Bone marrow (tissue), 2 donors: ENCODE measurements at regions not wholly inside any gene's neighbourhood (a gene's known extent, or its start where the extent isn't known, plus 50 kb on each side); places are given as distances from the start of the nearest gene placed in this dataset.

Source experiments
- DNase-seq, 2 donors: peaks; one replicate each; lab custom pipeline; 2025; lab: John Stamatoyannopoulos, UW

DNA sequence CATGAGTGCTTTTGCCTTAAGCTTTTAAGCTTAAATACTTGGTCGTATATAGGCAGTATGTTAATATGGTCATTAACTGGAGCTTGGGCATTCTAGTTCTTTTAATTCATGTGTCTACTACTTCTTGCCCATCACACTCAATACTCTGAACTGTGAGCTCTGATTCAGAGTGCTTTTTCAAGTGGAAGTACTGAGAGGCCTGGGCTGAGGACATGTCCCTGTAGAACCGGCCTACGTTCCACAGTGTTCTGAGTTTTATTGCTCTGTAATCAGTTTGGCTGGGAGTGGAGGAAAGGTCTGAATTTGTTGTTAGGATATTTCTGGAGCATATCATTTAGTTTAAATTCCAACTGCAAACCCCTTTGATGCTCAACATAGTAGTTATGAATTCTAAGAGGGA, 1744.8 kb upstream of the MIR17HG start:
- no peak for DNase-seq

DNA sequence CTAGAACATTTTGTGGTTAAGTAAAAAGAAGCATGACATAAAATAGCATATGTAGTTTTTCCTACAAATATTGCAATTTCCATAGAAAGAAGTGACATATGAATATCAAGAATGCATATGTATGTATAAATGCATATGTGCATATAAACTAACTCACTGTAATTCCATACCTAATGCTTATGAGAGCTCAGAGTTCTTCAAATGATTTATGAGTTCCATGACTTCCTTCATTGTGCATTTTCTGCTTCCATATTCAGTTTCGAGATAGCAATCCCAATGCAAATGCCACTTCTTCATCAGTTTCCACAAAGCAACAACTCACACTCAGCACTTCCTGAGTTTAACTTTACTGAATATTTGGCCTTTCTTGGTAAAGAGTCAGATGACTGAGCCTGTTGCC, 1744.3 kb upstream of the MIR17HG start:
- no peak for DNase-seq

DNA sequence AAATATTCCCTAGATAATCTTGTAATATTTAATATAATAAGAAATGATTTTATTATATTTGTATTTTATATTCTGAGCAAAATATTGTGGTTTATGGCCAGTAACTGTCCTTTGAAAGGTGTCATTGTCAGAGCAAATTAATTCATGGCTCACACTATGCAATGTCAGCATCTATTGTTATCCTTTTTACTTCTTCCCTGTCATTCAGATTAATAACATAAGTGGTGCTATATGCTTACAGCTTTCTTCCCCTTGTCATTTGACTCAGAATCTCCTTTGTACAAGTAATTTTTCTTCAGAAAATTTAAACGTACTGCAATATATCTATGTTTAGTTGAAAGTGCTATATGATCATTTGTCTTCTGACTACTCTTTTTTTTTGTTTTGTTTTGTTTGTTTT, 1738.2 kb upstream of the MIR17HG start:
- no peak for DNase-seq

DNA sequence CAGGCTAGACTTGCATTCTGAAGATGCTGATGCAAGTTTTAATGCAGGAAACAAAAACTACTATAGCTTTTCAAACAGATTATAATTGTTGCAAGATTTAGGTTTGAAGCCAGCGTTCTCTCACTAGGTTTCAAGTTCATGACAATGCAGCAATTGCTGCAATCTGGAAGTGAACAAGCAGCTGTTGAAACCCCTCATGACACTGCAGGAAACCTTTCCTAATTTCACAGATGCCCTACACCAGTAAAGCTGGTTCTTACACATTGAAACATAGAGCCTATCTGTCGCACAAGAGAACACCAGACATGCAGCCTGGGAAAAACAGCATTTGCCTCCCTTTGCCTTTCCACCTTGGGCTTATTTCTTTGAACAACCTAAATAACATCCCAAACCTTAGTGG, 1737.2 kb upstream of the MIR17HG start:
- no peak for DNase-seq

DNA sequence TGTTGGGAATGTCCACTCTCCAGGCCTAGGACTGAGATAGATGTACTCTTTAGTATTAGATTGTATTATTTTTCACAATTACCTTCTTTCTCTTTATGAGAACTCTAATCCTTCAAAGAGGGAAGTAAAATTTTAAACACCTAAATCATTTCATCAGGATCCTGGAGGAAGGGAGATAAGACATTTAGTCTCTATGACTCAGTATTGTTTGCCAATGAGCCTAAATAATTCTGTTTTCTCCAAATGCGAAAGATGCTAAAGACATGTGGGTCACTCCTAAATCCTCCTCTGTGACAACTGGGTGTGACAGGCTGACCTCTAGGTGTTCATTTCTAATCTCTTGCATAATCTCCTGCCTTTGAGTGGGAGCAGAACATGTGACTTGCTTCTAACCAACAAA, 1736.6 kb upstream of the MIR17HG start:
- no peak for DNase-seq

DNA sequence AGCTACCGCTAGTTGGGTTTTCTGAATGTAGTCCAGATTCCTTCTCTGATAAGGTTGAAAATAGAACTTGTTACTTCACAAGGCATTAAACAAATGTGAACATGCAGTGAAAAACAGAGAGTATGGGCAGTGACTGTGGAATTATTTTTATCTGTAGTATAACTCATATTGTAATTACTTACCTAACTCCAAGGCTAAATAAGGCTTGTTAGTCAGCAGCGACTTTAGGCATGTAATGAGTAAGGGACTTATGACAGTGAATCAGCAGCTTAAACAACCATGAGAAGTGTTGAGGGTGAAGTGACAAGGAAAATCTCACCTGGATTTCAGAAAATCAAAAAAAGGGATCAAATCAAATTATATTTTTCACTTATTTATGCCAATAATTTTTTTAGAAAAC, 1719.5 kb upstream of the MIR17HG start:
- DNase-seq: no peak

DNA sequence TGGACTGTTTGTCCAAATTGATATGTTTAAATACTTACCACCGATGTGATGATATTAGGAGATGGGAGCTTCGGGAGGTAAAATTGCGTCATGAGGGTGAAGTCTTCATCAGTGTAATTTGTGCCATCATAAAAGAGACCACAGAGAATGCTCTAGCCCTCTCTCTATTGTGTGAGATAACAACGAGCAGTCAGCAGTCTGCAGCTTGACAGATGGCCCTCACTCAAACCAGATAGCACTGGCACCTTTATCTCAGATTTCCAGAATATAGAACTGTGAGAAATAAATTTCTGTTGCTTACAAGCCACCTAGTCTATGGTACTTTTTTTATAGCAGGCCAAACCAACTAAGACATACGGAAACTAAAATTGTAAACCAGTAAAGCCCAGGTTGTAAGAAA, 1718.9 kb upstream of the MIR17HG start:
- DNase-seq: no peak

DNA sequence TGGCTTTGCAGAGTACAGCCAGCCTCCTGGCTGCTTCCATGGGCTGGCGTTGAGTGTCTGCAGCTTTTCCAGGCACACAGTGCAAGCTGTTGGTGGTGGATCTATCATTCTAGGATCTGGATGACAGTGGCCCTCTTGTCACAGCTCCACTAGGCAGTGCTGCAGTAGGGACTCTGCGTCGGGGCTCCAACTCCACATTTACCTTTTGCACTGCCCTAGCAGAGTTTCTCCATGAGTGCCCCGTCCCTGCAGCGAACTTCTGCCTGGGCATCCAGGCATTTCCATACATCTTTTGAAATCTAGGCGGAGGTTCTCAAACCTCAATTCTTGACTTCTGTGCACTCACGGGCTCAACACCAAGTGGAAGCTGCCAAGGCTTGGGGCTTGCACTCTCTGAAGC, 1697.3 kb upstream of the MIR17HG start:
- no peak for DNase-seq

DNA sequence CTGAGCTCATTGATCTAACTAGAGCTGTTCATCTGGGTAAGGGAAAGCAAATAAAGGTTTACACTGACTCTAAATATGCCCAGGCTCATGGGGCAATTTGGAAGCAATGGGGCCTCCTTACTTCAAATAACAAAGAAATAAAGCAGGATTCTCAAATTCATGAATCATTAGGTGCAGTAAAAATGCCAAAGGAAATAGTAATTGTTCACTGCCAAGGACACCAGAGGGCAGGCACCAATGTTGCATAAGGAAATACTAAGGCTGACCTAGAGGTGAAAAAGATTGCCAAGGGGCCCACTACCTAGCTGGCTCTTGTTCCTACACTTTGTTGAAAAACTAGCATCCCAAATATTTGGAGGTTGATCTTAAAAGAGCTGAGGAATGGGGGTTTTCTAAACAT, 1686.7 kb upstream of the MIR17HG start:
- no peak for DNase-seq

DNA sequence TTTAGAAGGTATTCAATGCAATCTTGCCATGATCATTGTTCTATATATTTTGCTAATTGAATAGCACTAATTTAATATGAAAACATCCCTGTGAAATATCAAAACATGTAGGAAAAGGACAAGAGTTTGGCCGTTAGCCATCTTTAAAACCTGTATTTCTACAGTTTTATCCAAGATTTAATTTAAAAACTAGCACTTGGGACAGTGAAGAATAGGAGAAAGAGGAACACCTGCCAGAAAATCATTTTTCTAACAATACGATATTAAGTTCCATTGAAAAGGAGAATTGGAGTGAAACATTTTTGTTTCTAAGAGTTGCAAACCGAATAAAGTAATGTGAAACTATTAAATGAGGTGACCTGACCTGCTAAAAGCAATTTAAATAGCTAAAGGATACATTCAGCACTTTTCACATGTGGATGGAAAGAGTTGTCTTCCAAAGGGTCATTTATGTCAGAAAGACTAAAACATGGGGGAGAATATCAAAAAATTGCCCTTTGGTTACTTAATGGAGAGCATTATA, 1673.6 kb upstream of the MIR17HG start:
- DNase-seq: no peak

DNA sequence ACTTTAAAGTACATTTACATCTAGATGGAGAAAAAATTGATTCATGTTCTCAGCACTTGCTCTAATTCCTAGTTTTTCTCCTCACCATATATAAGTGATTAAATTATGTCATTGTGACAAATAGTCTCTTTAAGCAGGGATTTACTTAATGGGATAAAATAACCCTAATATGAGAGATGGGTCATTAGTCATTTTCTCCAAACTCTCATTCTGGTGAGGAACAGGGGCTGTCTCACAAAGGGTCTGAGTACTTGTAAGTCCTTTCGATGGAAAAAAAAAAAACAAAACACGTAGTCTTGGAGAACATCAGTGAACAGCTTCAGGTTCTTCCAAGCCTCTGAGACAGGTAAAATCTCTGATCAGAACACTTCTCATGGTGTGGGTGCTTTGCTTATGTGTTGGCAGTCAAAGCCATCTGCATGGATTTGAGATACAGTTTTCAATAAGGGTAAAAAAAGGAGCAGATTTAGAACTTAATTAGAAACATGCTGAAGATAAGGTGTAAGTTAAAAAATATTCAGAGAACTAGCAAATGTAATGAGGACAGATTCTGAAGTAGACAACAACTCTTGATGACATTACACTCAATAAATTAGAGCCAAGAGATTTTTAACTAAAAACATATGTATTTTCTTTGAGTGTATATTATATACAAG, 1668.9 kb upstream of the MIR17HG start:
- no peak for DNase-seq

DNA sequence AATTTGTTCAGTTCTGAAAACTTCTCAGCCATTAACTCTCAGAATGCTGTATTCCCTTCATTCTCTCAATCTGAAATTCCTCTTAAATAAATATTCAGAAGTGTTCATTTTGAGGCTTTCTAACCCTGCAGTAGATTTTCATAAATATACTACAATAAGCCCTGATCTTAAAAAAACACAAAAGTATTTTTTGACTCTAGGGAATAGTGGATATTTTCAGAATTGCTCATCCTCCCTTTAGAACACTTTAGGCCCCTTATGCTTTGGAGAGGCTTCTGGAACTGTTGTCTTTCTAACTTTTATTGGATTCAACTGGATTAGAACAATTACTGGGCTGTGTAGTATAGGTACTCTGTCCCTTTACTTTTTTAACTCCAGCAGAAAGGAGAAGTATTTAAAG, 1662.6 kb upstream of the MIR17HG start:
- no peak for DNase-seq

DNA sequence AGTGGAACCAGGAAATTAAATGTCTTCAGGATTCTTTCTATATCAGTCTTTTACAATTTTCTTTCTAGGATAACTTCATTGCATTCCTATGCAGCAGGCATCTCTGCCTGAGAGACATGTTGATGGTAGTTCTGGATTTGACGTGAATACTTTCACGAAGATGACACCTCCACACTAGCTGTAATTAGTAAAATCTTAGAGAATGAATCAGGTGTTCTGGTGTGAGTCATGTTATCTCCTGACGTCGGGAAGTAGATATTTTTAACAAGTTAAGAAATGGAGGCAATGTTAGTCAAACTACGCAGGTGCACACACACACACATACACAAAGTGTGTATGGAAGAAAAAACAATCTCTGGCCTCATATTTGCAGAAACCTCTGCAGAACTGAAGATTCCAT, 1661.3 kb upstream of the MIR17HG start:
- no peak for DNase-seq

DNA sequence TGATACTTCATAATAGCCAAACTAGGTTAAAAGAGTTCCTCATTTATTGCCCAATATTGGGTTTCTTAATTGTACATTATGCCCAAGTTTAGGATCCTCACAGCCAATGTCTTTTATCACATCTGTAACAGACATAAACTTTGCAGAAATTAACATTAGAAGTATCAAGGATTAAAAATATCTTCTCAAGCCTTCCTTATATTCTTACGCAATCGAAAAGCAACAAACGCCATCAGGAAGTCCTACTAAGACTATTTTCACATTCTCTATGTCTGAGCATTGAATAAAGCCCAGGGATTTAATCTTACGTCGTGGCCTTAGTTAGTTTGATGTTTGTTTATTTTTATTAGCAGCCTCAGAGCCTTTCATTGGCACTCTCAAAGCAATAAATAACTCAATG, 1660.4 kb upstream of the MIR17HG start:
- no peak for DNase-seq

DNA sequence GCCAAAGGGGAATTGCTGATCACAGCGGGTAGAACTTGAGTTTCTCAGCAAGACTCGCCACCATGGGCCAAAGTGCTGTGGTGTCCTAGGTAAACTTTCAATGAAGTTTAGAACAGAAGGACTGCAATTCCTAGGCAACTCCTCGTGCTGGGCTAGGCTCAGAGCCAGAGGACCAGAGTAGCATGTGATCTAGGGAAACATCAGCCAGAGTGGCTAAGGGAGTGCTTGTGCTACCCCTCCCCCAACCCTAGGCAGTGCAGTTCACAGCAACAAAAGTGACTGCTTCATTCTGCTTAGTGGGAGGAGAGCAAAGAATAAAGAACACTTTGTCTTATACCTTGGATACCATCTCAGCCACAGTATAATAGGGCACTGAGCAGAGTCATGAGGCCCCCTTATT, 1658.6 kb upstream of the MIR17HG start:
- DNase-seq: no peak

DNA sequence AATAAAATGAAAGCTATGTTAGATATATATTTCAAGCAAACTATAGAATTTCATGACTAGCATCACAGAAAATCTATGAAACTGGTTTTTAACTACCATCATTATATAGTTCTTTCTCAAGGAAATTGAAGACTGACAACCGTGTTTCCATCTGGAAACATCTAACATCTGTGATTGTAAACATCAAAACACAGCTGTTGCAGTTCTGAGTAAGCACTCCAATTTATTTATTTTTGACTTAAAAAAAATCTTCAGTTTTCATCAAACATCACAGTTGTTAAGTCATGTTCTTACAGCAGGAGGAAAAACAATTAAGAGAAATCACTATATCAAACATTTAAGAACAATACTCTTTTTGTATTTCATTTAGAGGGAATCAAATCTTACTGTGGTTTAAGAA, 1653.0 kb upstream of the MIR17HG start:
- DNase-seq: no peak

DNA sequence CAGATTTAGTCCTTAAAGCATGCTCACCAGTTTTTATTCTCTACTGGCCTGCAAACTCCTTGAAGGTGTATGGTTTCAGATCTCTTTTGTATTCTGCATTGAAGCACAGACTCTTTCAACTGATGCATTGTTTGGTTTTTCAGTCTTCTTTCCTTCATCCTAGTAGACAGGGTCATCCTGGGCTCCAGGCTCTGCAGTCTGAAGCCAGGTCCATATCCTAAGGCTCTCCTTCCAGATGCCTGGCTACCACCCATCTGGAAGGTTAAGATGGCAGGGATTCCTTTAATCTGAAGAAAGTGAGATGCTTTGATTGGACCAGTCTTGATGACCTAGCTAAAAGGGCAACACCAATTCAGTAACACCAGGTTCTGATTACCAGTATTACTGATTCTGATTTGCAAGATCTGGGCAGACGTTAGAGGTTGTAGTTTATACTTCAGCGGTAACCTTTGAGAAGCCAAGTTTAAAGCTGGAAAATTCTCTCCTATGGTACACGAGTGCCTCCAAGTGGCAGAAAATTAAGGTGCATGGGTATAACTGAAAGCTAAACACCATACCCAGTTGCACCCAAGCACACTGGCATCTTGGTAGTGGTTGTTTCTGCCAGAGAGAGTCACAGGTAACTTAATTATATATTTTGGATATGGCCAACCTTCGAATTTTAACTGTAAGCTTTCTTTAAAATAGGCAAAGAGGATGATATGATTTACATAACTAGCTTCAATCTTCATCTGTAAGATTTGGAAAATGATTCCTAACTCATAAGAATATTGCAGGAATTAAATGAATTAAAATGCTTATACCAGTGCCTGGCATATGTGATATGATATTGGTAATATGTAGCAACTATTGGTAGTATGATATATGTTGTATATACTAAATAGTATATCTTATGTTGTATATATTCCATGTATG, 1651.9 kb upstream of the MIR17HG start:
- DNase-seq: peak in 1 of 2 donors; percentile 29

DNA sequence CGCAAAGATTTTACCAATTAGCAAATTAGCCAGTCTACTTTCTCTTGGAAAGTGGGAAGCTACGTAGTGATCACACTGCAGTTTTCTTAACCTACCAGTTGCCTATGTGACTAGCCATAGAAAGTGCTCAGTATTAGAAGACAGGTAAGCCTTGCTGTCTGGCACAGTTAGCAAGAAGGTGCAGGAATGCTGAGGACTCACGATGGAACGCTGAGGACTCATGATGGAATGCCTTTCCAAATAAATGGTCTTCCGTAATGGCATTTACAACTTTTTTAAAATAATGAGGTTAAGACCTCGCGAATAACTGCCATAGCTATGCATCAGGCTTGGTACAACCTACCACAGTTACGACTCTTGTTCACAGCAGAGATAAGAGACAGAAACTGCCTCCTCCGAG, 1645.6 kb upstream of the MIR17HG start:
- no peak for DNase-seq

DNA sequence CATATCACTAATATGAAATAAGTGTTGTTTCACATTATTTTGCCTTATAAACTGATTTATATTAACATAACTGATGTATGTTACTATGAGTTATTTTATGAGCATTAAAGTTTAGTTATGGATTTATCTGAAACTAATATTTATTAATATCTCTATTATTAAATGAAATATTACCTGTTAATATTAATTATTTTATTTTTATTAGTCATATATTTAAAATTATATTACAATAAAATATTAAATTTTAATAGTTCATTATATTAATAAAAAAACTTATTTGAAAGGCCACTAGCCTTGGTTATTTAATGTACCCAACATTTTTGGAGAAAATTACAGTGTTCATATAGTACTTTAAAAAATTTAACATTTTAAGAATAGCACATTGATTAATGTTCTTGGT, 1643.4 kb upstream of the MIR17HG start:
- DNase-seq: no peak

DNA sequence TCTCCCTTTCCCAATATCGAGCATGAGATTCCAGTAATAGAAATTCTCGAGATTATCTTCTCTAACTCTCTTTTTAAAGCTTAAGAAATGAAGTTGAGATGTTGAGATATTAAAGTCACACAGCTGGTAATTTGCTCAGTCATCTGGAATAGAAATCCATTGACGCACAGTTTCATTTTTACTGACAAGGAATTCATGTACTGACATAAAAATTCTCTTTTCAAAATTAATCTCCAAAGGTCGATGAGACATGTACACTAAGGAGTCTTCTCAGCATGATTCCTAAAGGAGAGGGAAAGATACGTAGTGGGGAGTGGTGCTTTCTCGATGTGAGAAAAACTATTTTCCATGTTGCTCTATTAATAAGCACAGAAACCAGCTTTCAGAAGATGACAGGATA, 1639.5 kb upstream of the MIR17HG start:
- no peak for DNase-seq

DNA sequence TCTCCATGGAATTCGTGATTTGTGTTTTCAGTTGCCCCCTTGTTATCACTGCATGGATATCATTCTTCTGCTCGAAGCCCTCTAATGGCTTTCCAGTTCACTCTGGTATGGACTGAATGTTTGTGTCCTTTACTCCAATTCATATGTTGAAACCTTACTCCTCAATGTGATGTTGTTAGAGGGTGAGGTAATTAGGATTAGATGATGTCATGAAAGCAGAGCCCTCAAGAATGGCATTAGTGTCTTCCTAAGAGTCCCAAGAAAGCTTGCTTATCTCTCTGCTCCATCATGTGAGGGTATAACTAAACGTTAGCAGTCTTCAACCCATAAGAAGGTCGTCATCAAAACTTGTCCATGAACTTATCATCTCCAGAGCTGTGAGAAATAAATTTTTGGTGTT, 1626.3 kb upstream of the MIR17HG start:
- DNase-seq: no peak

DNA sequence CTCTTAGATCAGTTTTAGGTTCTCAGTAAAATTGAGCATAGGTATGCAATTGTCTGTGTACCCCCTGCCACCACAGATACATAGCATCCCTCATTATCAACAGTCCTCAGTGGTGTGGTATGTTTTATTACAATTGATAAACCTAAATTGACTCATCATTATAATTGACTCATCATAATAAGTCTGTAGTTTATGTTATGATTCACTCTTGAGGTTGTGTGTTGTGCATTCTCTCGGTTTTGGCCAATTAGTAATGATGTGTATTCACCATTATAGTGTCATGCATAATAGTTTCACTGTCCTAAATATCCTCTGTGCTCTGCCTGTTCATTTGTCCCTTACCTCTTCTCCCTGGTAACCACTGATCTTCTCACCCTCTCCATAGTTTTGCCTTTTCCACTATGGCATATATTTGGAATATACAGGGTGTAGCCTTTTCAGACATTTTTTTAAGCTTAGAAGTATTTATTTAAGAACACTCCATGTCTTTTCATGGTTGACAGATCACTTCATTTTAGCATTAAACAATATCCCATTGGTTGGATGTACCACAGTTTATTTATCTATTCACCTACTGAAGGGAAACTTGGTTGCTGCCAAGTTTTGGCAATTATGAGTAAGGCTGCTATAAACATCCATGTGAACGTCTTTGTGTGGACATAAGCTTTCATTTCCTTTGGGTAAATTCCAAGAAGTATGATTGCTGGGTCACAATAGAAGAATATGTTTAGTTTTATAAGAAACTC, 1620.6 kb upstream of the MIR17HG start:
- no peak for DNase-seq

DNA sequence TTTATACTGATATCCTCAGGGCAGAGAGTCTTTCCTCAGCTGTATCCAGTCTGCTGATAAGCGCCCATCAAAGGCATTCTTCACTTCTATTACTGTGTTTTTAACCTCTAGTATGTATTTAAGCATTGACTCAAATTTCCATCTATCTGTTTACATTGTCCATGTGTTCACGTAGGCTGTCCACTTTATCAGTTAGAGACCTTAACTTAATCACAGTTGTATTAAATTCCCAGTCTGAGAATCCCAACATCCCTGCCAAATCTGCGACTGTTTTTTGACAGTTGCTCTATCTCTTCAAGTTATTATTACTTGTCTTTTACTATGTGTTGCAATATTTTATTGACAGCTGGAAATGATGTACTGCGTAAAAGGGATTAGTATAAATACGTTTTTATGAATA, 1613.7 kb upstream of the MIR17HG start:
- no peak for DNase-seq
